Activated gamma-delta T cell treated with anti-CD3 and anti-CD28 coated beads, Interleukin-2, amount 50 U/mL, for 16 hours (primary cell): ENCODE measurements at regions not wholly inside any gene's neighbourhood (a gene's known extent, or its start where the extent isn't known, plus 50 kb on each side); places are given as distances from the start of the nearest gene placed in this dataset.
"Not testable (repeated sequence)": the region's sequence is repeated elsewhere in the genome, so short reads cannot be mapped to it uniquely, and the experiment has no call there.

Experiments used
- DNase-seq: peaks from one replicate; pipeline ENCODE4 v3.0.0-alpha.2; 2020; ENCODE audit warnings: low read depth

DNA sequence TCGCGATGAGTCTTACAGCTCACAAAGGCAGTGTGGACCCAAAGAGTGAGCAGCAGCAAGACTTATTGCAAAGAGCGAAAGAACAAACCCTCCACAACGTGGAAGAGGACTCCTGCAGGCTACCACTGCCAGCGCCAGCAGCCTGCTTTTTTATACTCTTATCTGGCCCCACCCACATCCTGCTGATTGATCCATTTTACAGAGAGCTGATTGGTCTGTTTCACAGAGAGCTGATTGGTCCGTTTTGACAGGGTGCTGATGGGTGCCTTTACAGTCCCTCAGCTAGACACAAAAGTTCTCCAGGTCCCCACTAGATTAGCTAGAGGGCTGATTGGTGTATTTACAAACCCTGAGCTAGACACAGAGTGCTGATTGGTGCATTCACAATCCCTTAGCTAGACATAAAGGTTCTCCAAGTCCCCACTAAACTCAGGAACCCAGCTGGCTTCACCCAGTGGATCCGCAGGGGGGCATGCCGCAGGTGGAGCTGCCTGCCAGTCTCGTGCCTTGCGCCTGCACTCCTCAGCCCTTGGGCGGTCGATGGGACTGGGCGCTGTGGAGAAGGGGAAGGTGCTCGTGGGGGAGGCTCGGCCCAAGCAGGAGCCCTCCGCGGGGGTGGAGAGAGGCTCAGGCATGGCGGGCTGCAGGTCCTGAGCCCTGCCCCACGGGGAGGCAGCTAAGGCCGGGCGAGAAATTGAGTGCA lies 75.7 kb downstream of the QDPR start:
- not testable (repeated sequence) for DNase-seq

- no peak for DNase-seq
These were observed 78.1 kb downstream of the QDPR start for GRCh38 chr4:17433827-17434226.

DNA sequence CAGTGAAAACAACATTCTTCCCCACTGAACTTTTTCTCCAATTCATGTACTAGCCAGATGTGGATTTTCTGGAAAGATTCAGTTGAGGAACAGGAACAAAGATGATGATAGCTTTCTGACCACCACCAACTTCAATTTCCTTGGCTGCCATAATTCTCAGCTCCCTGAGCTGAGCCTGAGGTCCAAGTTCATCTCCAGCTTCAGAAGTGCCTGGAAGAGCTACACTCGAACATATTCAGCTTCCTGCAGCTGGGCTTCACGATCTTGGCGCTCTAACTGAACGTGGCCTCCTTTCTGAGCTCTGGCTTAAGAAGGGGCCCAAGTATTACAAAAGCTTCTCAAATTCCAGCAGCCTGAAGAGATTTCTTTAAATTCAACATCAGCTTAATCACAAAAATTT lies 83.9 kb downstream of the QDPR start:
- no peak for DNase-seq

- no peak for DNase-seq
These were observed 85.7 kb downstream of the QDPR start for GRCh38 chr4:17426222-17426621.

DNA sequence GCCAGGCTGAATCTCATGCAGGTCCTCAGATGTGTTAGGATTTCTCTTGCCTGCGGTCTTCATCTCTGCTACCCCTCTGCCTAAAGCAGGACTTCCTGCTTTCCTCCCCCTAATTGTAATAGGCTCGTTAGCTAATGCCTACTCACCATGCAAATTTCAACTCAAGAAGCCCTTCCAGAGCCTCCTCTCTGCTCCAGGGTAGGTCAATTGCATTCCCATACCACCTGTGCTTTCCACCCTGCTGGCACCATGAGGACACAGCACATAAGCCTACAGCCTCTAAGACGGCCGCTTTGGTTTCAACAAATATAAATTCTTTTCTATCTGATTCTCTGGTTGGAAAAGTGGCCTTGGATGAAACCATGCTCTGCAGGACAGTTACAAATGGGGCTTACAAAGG lies 93.9 kb downstream of the QDPR start:
- no peak for DNase-seq

DNA sequence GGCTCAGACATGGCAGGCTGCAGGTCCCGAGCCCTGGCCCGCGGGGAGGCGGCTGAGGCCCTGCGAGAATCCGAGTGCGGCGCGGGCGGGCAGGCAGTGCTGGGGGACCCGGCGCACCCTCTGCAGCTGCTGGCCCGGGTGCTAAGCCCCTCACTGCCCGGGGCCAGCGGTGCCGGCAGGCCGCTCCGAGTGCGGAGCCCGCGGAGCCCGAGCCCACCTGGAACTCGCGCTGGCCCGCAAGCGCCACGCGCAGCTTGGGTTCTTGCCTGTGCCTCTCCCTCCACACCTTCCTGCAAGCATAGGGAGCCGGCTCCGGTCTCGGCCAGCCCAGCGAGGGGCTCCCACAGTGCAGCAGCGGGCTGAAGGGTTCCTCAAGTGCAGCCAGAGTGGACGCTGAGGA lies 97.5 kb downstream of the QDPR start:
- DNase-seq, result no peak

GRCh38 chr4:17400686-17401085 lies 111.2 kb downstream of the QDPR start:
- DNase-seq, result no peak

DNA sequence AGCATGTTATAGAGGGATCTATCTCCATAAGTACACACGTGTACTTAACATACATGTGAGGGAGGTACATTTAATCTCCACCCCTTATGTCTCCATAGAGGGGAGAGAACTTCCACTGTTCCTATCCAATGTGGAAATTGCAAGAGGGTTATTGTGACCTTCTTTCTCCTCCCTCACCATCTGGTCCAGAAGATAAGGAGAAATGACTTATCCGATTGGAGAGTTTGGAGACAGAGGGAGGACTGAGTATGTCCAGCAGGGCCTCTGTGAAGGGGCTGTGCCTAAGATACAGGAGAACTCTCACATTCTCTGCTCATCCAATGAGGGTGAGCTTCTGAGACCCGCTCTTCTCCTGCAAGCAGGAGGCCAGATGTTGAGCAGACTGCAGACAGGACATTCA lies 113.1 kb downstream of the QDPR start:
- DNase-seq, result no peak

GRCh38 chr4:17398035-17398434 lies 113.9 kb downstream of the QDPR start:
- DNase-seq, result no peak

GRCh38 chr4:17397611-17398010 lies 114.3 kb downstream of the QDPR start:
- no peak for DNase-seq

- DNase-seq, result peak; percentile 1
These were observed 126.5 kb downstream of the QDPR start for GRCh38 chr4:17385403-17385802.

DNA sequence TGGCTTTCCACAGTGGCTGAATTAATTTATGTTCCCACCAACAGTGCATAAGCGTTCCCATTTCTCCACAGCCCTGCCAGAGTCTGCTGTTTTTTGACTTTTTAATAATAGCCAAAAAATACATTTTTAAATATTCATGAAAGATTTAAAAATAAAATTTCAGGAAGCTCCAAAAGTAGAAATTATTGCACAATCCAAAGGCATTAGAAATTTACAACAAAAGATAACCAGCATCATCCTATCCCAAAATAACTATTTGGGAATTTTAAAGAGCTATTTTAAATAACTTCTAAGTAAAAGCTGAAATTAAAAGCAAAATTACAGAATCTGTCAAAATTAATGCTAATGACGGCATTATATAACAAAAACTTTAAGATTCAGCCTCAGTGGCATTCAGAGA lies 131.5 kb downstream of the QDPR start:
- DNase-seq, result no peak

- no peak for DNase-seq
These were observed 135.7 kb downstream of the QDPR start for GRCh38 chr4:17376205-17376604.

DNA sequence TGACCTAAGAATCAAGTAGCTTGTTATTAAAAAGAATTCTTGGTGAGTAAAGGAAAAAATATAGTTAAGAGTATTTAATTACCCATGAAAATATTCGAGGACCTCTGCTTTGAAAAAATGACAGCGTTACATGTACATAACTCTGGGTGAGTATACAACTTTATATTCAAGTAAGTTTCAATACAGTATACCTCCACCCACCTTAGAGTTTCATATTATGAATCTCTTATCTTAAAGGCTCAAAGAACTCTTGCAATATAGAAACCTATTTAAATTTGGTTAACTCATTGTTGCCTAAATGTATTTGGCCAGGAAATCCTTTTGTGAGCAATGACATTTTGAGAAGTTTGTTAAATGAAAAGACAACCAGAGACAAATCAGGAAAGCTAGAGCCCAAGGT lies 138.2 kb downstream of the QDPR start:
- DNase-seq, result no peak

DNA sequence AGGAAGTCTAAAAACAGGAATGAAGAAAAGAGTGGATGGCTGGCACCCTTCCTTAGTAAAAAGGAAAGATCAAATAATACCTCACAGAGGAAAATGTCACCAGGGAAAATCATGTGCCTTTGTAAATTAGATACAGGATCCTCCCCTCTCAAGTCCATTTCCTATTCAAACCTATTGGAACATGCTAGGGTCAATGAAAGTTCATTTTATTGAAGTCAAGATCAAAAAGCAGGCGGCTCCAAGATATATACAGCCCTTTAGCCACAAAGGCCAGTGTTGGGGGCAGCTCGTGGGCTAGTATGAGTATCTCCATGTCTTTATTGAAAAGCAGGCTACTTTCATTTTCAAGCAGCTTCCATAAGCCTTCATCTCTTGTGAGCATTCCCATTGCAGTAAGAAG lies 141.1 kb downstream of the QDPR start:
- DNase-seq, result no peak

DNA sequence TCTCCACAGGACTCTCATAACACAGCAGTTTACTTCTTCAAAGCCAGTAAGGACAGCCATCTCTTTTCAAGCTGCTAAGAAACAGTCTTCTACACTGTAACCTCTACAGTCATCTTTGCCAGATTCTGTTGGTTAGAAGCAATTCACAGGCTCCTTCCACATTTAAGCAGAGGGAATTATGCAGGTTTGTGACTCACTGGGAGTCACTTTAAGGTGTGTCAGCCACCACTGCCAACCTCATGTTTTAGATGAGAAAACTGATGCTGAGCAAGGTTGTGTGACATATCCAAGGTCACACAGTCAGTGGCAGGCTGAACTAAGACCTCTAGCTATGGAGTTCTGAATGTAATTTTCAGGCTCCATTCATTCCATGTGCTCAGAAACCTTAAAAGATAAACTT lies 143.5 kb downstream of the QDPR start:
- no peak for DNase-seq

DNA sequence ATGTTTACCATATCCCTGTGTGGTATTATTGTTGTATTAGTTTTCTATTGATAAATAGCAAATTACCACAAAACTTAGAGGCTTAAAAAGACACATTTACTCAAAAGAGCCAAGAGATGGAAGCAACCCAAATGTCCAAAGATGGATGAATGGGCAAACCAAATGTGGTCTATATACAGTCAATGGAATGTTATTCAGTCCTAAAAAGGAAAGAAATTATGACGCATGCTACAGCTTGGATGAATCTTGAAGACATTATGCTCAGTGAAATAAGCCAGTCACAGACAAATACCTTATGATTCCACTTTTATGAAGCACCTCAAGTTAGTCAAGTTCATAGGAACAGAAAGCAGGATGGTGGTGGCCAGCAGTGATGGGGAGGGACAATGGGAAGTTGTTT lies 144.7 kb downstream of the QDPR start:
- DNase-seq, result no peak

- no peak for DNase-seq
These were observed 145.4 kb downstream of the QDPR start for GRCh38 chr4:17366496-17366895.

- DNase-seq, result no peak
These were observed 149.5 kb downstream of the QDPR start for GRCh38 chr4:17362430-17362829.

DNA sequence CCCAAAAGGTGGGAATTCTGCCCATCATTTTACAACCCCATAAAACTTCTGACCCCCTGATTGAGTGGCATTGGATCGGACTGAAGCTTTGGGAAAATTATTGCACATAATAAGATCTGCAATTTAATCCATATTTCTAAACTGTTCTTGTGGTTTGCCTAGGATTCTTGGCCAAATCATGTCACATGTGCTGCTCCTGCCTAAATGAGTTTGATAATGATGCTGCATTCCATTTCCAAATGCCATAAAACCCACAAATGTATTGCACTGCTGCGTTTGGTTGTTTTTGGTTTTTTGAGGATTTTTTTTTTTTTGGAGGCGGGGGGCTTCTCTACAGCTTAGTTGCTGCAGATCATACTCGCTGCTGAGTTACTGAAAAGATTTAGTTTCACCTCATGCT lies 153.6 kb downstream of the QDPR start:
- no peak for DNase-seq

- no peak for DNase-seq
These were observed 155.0 kb downstream of the QDPR start for GRCh38 chr4:17356926-17357325.

- no peak for DNase-seq
These were observed 159.5 kb downstream of the QDPR start for GRCh38 chr4:17352357-17352756.

GRCh38 chr4:17347445-17347844 lies 164.4 kb downstream of the QDPR start:
- DNase-seq, result no peak

DNA sequence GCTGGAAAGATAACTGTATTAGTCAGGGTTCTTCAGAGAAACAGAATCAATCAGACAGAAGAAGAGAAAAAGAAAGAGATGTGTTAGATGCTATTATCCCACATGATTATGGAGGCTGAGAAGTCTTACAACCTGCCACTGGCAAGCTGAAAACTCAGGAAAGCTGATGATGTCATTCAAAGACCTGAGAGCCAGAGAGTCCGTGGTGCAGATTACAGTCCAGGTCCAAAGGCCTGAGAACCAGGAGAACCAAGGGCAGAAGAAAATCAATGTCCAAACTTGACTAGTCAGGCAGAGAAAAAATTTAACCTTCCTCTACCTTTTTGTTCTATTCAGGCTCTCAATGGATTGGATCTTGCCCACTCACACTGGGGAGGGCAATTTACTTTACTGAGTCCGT lies 172.5 kb downstream of the QDPR start:
- no peak for DNase-seq

DNA sequence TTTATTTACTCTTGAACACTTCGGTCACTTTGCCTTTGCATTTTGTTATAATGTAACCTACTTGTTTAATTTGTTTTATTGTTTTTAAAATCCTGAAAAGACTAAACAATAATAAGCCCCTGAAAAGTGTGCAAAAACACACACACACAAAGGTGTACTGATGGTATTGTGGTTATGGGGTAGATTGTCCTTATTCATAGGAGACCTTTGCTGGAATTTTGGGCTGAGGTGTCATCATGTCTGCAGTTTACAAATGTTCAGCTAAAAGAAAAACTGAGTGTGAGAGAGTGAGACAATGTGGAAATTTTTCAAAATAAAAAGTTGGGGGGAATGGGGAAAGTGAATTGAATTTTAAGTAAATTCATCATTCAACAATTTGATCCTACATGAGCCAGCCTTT lies 174.9 kb downstream of the QDPR start:
- no peak for DNase-seq
